ENCODE measurements at regions not wholly inside any gene's neighbourhood (a gene's known extent, or its start where the extent isn't known, plus 50 kb on each side); places are given as distances from the start of the nearest gene placed in this dataset.
"Not testable (repeated sequence)": the region's sequence is repeated elsewhere in the genome, so short reads cannot be mapped to it uniquely, and the experiment has no call there.

DNA sequence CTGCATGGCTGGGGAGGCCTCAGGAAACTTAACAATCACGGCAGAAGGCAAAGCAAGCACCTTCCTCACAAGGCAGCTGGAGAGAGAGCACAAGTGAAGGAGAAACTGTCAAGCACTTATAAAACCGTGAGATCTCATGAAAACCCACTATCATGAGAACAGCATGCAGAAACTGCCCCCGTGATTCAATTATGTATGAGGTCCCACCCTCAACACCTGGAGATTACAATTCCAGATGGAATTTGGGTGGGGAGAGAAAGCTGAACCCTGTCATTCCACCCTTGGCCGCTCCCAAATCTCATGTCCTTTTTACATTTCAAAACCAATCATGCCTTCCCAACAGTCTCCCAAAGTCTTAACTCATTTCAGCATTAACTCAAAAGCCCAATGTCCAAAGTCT is 107.2 kb upstream of the ECI2 start:
- H3K4me3 ChIP-seq (ENCODE audit: low read depth, low read length), result no peak overlapping the region
- DNase-seq (ENCODE audit: low read depth), result no peak
- TF ChIP-seq, protein P1, sequence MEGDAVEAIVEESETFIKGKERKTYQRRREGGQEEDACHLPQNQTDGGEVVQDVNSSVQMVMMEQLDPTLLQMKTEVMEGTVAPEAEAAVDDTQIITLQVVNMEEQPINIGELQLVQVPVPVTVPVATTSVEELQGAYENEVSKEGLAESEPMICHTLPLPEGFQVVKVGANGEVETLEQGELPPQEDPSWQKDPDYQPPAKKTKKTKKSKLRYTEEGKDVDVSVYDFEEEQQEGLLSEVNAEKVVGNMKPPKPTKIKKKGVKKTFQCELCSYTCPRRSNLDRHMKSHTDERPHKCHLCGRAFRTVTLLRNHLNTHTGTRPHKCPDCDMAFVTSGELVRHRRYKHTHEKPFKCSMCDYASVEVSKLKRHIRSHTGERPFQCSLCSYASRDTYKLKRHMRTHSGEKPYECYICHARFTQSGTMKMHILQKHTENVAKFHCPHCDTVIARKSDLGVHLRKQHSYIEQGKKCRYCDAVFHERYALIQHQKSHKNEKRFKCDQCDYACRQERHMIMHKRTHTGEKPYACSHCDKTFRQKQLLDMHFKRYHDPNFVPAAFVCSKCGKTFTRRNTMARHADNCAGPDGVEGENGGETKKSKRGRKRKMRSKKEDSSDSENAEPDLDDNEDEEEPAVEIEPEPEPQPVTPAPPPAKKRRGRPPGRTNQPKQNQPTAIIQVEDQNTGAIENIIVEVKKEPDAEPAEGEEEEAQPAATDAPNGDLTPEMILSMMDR (IDR thresholded peaks at IDR 0.05; ENCODE audit: insufficient read depth, low read depth, low read length), result no peak

DNA sequence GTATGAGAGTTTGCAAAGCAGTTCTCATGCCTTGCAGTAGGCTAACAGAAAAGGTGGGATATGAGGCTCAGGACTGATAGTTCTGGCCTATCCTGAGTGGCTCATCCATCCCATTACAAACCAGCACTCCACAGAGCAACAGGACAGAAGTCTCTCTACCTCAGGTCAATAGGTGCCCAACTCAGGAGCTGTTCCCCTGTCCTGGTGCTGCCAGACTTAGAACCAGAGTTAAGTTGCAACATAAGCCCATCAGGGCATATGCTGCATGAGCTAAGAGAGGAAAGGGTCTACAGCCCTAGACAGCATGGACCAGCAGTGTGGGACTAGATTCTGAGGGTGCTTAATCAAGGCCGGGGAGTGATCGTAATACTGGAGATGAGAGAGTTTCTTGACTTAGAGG is 104.8 kb upstream of the ECI2 start:
- TF ChIP-seq, protein P1 (IDR thresholded peaks at IDR 0.05; ENCODE audit: insufficient read depth, low read depth, low read length), result no peak
- DNase-seq (ENCODE audit: low read depth), result no peak
- no peak overlapping the region for H3K4me3 ChIP-seq (ENCODE audit: low read depth, low read length)

DNA sequence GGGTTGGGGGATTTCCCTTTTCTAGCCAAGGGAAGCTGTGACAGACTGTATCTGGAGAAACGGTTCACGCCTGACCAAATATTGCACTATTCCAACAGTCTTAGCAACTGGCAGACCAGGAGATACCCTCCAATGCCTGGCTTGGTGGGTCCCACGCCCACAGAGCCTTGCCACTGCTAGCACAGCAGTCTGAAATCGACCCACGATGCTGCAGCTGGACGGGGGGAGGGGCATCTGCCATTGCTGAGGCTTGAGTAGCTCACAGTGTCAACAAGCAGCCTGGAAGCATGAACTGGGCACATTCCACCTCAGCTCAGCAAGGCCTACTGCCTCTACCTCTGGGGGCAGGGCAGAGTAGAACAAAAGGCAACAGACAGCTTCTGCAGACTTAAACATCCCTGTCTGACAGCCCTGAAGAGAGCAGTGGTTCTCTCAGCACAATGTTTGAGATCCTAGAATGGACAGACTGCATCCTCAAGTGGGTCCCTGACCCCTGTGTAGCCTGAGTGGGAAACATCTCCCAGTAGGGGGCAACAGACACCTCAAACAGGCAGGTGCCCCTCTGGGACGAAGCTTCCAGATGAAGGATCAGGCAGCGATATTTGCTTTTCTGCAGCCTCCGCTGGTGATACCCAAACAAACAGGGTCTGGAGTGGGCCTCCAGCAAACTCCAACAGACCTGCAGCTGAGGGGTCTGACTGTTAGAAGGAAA is 89.9 kb upstream of the ECI2 start:
- peak; percentile 36 for DNase-seq (ENCODE audit: low read depth)
- TF ChIP-seq, protein P1 (IDR thresholded peaks at IDR 0.05; ENCODE audit: insufficient read depth, low read depth, low read length), result peak; percentile 4
- peak overlapping the region; percentile 6 for H3K4me3 ChIP-seq (ENCODE audit: low read depth, low read length)

DNA sequence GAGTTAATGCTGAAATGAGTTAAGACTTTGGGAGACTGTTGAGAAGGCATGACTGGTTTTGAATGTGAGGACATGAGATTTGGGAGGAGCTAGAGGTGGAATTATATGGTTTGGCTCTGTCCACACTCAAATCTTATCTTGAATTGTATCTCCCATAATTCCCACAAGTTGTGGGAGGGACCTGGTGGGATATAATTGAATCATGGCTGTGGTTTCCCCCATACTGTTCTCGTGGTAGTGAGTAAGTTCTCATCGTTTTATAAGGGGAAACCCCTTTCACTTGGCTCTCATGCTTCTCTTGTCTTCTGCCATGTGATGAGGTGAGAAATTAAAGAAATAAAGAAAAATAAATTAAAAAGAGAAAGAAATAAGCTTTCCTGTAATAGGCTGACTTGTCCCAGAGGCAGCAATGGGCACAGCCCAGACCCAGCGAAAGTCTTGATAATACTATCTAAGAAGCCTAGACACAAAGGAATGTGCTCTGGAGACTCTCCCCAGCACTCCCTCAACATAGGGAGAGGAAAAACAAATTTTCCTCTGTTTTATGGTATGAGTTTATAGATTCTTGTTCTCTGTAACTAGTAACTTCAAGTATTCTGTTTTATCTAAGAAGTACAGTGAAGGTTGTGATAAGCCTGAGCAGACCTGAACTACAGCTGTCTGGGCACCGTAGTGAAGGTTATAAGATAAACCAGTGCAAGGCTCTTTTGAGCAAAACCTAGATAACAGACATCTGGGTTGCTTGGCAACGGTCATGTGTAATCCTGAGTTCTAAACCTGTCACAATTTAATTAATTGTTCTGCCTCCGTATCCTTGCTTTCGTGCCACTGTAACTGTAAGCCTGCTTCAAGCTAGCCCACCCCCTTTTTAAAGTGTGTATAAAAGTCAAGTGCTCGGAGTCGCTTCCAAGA is 88.9 kb upstream of the ECI2 start:
- peak; percentile 91 for DNase-seq (ENCODE audit: low read depth)
- TF ChIP-seq, protein P1 (IDR thresholded peaks at IDR 0.05; ENCODE audit: insufficient read depth, low read depth, low read length), result no peak
- no peak overlapping the region for H3K4me3 ChIP-seq (ENCODE audit: low read depth, low read length)

DNA sequence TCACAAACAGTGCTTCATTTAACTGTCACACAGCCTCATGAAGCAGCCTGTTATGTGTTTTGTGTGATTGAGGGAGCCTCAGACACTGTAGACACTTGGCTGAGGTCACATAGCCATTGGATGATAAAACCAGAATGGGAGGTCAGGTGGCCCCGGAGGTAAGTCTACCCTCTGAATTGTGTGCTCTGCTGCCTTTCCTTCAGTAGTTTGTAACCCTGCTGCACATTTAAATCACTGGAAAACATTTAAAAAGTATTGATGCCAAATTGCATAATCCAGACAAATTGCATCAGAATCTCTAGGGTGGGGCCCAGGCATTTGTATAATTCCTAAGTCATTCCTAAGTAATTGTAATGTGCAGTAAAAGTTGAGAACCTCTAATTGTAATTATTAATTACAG is 85.2 kb upstream of the ECI2 start:
- TF ChIP-seq, protein P1 (IDR thresholded peaks at IDR 0.05; ENCODE audit: insufficient read depth, low read depth, low read length), result no peak
- no peak overlapping the region for H3K4me3 ChIP-seq (ENCODE audit: low read depth, low read length)
- peak; percentile 47 for DNase-seq (ENCODE audit: low read depth)

DNA sequence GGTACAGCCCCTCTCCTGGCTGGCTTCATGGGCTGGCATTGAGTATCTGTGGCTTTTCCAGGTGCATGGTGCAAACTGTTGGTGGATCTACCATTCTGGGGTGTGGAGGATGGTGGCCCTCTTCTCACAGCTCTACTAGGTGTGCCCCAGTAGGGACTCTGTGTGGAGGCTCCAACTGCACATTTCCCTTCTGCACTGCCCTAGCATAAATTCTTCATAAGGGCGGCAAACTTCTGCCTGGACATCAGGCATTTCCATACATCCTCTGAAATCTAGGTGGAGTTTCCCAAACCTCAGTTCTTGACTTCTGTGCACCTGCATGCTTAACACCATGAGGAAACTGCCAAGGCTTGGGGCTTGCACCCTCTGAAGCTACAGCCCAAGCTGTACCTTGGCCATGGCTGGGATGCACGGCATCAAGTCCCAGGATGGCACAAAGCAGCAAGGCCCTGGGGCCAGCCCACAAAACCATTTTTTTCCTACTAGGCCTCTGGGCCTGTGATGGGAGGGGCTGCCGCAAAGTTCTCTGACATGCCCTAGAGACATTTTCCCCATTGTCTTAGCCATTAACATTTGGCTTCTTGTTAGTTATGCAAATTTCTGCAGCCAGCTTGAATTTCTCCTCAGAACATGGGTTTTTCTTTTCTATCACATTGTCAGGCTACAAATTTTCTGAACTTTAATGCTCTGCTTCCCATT is 83.4 kb upstream of the ECI2 start:
- not testable (repeated sequence) for DNase-seq (ENCODE audit: low read depth); H3K4me3 ChIP-seq (ENCODE audit: low read depth, low read length)

DNA sequence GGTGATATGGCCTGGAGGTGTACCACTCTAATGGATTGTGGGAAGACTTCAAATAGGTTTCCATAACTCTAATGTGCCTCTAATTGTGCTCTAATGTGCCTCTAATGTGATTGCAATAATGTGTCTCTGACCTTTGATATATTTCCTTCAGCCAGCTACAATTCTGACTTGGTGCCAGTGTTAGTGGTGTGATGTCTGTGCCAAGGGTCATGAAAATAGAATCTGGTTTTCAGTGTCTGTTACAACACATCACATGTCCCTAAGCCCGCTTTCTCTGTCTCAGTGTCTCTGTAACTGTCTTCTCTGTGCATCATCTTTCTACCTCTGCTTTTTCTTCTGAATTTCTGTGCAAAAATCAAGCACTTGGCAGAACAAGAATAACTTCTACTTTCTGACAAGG is 77.2 kb upstream of the ECI2 start:
- TF ChIP-seq, protein P1 (IDR thresholded peaks at IDR 0.05; ENCODE audit: insufficient read depth, low read depth, low read length), result no peak
- no peak for DNase-seq (ENCODE audit: low read depth)
- no peak overlapping the region for H3K4me3 ChIP-seq (ENCODE audit: low read depth, low read length)

All from fibroblast of villous mesenchyme (primary cell).